OCI-LY7 (cell line): ENCODE measurements at regions not wholly inside any gene's neighbourhood (a gene's known extent, or its start where the extent isn't known, plus 50 kb on each side); places are given as distances from the start of the nearest gene placed in this dataset.

ENCODE experiments used
- CTCF ChIP-seq: fragments of 200-600 bp; sonication (generic); conservative IDR thresholded peaks from 2 replicates; pipeline ENCODE4 v1.5.1; 2014; ENCODE audit warnings: mild to moderate bottlenecking, antibody characterized with exemption, low read length, moderate library complexity, mixed read lengths
- EZH2phosphoT487 ChIP-seq: fragments of 200-600 bp; sonication (generic); IDR thresholded peaks from 2 replicates; pipeline ENCODE4 v1.6.1; 2018; ENCODE audit warnings: low read depth, borderline replicate concordance, mild to moderate bottlenecking, mixed run types, antibody characterized with exemption, low read length, moderate library complexity, mixed read lengths

DNA sequence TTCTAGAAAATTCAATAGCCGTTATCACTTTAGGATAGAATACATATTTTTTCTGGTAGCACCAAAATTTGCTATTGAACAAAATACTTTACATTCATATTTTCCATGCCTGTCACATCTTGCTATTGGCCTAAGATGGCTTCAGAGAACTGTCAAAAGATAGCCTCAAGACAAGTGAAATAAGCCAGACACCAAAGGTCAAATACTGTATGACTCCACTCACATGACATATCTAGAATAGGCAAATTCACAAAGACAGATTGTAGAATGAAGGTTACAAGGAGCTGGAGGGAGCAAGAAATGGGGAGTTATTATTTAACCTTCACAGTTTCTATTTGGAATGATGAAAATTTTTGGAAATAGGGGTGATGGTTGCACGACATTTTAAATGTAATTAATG is 223.7 kb upstream of the ZC3H12C start:
- TF ChIP-seq CTCF = no peak
- TF ChIP-seq EZH2phosphoT487 = no peak
